NCI-H524 (cell line): ENCODE measurements at regions not wholly inside any gene's neighbourhood (a gene's known extent, or its start where the extent isn't known, plus 50 kb on each side); places are given as distances from the start of the nearest gene placed in this dataset.
"Not testable (repeated sequence)": the region's sequence is repeated elsewhere in the genome, so short reads cannot be mapped to it uniquely, and the experiment has no call there.

Source experiments
- DNase-seq, 2 experiments: peaks; one replicate each; lab custom pipeline; 2025; lab: John Stamatoyannopoulos, UW

GRCh38 chr11:116373104-116373944, 399.5 kb downstream of the BUD13 start:
- DNase-seq: peak; percentile 94 to 98

GRCh38 chr11:116371146-116371545, 401.6 kb downstream of the BUD13 start:
- DNase-seq: peak; percentile 79 to 93

GRCh38 chr11:116368784-116369183, 404.0 kb downstream of the BUD13 start:
- DNase-seq: peak in 1 of 2 experiments; percentile 17

- DNase-seq: no peak
Observed at GRCh38 chr11:116366980-116367645, 405.7 kb downstream of the BUD13 start.

- no peak for DNase-seq
Observed at GRCh38 chr11:116366451-116366850, 406.3 kb downstream of the BUD13 start.

GRCh38 chr11:116364925-116365324, 407.9 kb downstream of the BUD13 start:
- DNase-seq: not testable (repeated sequence)

- DNase-seq: peak; percentile 64 to 74
Observed at GRCh38 chr11:116364348-116364747, 408.4 kb downstream of the BUD13 start.

GRCh38 chr11:116360221-116360941, 412.4 kb downstream of the BUD13 start:
- DNase-seq: no peak

- no peak for DNase-seq
Observed at GRCh38 chr11:116357784-116358544, 414.8 kb downstream of the BUD13 start.

GRCh38 chr11:116356451-116356850, 416.3 kb downstream of the BUD13 start:
- DNase-seq: no peak

- no peak for DNase-seq
Observed at GRCh38 chr11:116355104-116355503, 417.7 kb downstream of the BUD13 start.

GRCh38 chr11:116353589-116353988, 419.2 kb downstream of the BUD13 start:
- DNase-seq: no peak

- no peak for DNase-seq
Observed at GRCh38 chr11:116352881-116353280, 419.9 kb downstream of the BUD13 start.

GRCh38 chr11:116348226-116348625, 424.6 kb downstream of the BUD13 start:
- DNase-seq: no peak

GRCh38 chr11:116345575-116345974, 427.2 kb downstream of the BUD13 start:
- DNase-seq: no peak

- DNase-seq: no peak
Observed at GRCh38 chr11:116344601-116345000, 428.2 kb downstream of the BUD13 start.

- no peak for DNase-seq
Observed at GRCh38 chr11:116343270-116343669, 429.5 kb downstream of the BUD13 start.

- DNase-seq: no peak
Observed at GRCh38 chr11:116342148-116342547, 430.6 kb downstream of the BUD13 start.

GRCh38 chr11:116339306-116340098, 433.3 kb downstream of the BUD13 start:
- DNase-seq: no peak

GRCh38 chr11:116338500-116338899, 434.3 kb downstream of the BUD13 start:
- DNase-seq: not testable (repeated sequence)

- peak; percentile 10 to 39 for DNase-seq
Observed at GRCh38 chr11:116336540-116336939, 436.2 kb downstream of the BUD13 start.
